ENCODE measurements at regions not wholly inside any gene's neighbourhood (a gene's known extent, or its start where the extent isn't known, plus 50 kb on each side); places are given as distances from the start of the nearest gene placed in this dataset.

- dilution Hi-C loops (cut with MboI; ENCODE audit: extremely low pct_ligation_motif_present, low sequenced_read_pairs): no loop called here
- Histone ChIP-seq H3K9ac (replicated peaks; ENCODE audit: extremely low read depth, insufficient read depth, low read length) (no peak overlapping the region), H3K4me3 (replicated peaks in 1 of 3; ENCODE audit: insufficient read depth in 1 of 3, low read depth in 1 of 3, low read length in 3 of 3) (no peak overlapping the region), H3K9me1 (replicated peaks; ENCODE audit: control insufficient read depth, extremely low read depth, insufficient read depth, low read length) (no peaks in the 10 kb centered on the region), H3K36me3 (ENCODE audit: control insufficient read depth in 2 of 2, extremely low read depth in 1 of 2, insufficient read depth in 2 of 2, low read length in 2 of 2) (no peaks in the 10 kb centered on the region), H3K9me3 (replicated peaks; ENCODE audit: control insufficient read depth, insufficient read depth, low read length) (no peaks in the 10 kb centered on the region), H2AFZ (ENCODE audit: low read depth, low read length) (no peak overlapping the region), H3K27me3 (ENCODE audit: control insufficient read depth in 2 of 2, insufficient read depth in 2 of 2, low read length in 2 of 2) (no peaks in the 10 kb centered on the region), H3K4me1 (ENCODE audit: control insufficient read depth, extremely low read depth, insufficient read depth, low read length) (peaks cover 11% of the 10 kb centered on the region), H4K20me1 (replicated peaks; ENCODE audit: control insufficient read depth, extremely low read depth, insufficient read depth, low read length) (no peaks in the 10 kb centered on the region), H3K4me2 (ENCODE audit: insufficient read depth, low read length) (no peak overlapping the region), H3K27ac (ENCODE audit: insufficient read depth, low read depth, low read length) (no peak overlapping the region), H3K79me2 (ENCODE audit: control insufficient read depth, insufficient read depth, low read length) (no peaks in the 10 kb centered on the region)
- ChIA-PET POLR2A (interaction anchor here (1.7 kb wide), 1 partner anchor 101 kb away, joined by 3 read pairs; the partner anchor contains the start of gene METRNL), CTCF (interaction anchor here (1.4 to 1.6 kb wide), 2 partner anchors 76 kb away, joined by 3 to 6 read pairs; no protein-coding TSS in a partner anchor)
- FAIRE-seq (no peak), DNase-seq (ENCODE audit: low read depth, low spot score) (no peak)
- TF ChIP-seq FOS (IDR thresholded peaks at IDR 0.05; ENCODE audit: borderline replicate concordance, insufficient read depth, low read length) (no peak), MYC (IDR thresholded peaks at IDR 0.05; ENCODE audit: low read depth, low read length) (no peak), POLR2A (IDR thresholded peaks at IDR 0.05; ENCODE audit: low read depth, low read length) (no peak), CTCF (IDR thresholded peaks at IDR 0.05; ENCODE audit: extremely low read depth in 1 of 2, insufficient read depth in 1 of 2, low read depth in 1 of 2, low read length in 2 of 2) (no peak), EZH2 (IDR thresholded peaks at IDR 0.05; ENCODE audit: borderline replicate concordance, low read depth, low read length, severe bottlenecking) (no peak), GATA2 (IDR thresholded peaks at IDR 0.05; ENCODE audit: insufficient read depth, insufficient read length, low read depth, low read length) (no peak), JUN (IDR thresholded peaks at IDR 0.05; ENCODE audit: borderline replicate concordance, insufficient read depth, insufficient read length, low read depth) (no peak), POLR2AphosphoS5 (IDR thresholded peaks at IDR 0.05; ENCODE audit: insufficient read depth, low read depth, low read length) (no peak)
- TF ChIP-seq, protein P1, sequence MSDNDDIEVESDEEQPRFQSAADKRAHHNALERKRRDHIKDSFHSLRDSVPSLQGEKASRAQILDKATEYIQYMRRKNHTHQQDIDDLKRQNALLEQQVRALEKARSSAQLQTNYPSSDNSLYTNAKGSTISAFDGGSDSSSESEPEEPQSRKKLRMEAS (IDR thresholded peaks at IDR 0.05; ENCODE audit: insufficient read depth, insufficient read length): no peak
- intact Hi-C loops (cut with micrococcal nuclease): no loop called here
- no TSS peak for BruUV-seq (replicated peaks)
Observed at GRCh38 chr17:83180264-83180995, 101.0 kb downstream of the METRNL start.
